GM21723 (cell line): ENCODE measurements at regions not wholly inside any gene's neighbourhood (a gene's known extent, or its start where the extent isn't known, plus 50 kb on each side); places are given as distances from the start of the nearest gene placed in this dataset.
A peak's percentile ranks its signal among the peaks of the same experiment; 100 is the strongest.

Experiments used
- ATAC-seq: cut with Tn5 transposase; IDR thresholded peaks from one replicate; pipeline ENCODE4 v1.9.1; 2021; ENCODE audit warnings: mild to moderate bottlenecking, moderate library complexity; ENCODE audit not compliant: unreplicated experiment

DNA sequence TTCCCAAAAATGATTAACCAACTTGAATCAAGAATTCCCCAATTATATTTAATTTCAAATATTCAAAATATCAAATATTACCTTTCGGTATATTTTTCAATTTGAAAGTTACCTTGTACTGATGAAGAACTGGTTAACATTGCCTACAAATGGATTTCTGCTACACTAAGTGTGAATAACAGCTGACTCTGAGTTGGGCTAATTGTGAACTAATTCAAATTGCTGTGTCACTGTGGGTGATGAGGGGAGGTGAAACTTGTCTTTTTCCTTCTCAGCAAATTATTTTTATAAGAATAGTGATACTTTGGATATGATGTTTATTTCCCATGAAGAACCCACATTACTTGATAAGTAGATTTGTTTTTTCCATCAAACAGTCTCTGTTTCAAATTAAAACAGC, 103.4 kb upstream of the RPS23 start:
- no peak for ATAC-seq

DNA sequence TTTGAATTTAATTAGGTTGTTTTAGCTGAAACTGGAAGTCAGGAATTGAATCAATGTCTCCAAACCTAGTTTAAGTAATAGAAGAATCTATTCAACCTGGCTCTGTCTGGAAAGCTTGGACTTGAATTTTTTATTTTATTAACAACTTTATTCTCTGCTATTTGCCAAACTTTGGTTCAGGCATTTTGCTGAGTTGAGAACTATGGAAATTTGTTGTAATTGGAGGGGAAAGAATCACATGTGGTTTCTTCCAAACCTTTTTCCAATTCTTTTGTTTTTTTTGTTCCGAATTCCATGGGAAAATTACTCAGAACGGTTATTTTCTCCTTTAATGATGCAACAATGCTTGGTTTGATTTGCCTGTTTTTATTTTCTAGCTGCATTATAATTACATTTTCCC, 98.2 kb upstream of the RPS23 start:
- ATAC-seq, result no peak

DNA sequence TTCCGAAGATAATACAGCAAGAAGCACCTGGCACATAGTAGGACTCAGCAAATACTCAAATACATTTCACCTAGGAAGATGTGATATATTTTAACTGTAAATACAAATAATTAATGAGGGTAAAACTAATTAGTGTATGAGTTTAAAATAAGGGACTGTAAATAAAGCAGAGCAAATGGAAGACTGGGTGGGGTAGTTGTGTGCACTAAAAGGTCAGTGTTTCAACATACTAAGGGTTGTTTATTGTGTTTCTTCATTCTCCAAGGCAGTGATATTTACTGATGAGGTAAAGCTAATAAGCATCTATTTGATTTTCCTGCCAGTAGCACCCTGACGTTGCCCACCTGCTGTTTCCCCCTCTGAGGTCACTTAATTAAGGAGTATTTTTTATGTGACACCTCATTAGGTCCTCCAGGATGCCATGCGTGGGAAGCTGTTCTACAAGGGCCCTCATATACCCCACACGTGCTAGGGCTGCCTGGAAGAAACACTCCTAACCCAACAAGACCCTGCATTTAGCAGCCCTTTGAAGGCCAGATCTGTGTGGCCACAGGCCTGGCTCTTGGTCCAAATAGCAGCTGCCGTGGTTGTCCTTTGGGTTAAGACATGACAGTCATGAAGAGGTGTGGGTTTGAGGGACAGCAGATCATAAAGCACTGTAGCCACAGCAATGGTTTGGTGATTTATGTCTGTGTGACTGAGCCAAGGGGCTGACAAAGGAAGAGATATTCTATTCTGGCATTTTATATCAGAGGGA, 97.5 kb upstream of the RPS23 start:
- no peak for ATAC-seq

DNA sequence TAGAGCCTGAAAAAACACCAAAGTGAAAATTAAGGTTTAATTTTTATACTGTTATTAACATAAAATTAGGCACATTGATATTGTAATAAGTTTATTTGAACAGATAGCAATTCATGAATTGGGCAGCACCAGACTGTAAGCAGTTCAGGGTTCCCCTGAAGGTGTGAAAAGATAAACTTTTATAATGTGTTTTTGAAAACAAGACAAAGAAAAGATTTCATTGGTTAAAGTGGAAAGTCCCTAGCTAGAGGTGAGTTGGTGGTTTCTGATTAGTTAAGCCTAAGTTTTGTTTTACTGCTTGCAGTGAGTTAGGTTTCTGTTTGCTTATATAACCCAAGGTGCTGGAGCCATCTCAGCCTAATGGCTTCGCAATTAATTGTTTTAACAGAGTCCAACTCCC, 96.5 kb upstream of the RPS23 start:
- no peak for ATAC-seq

DNA sequence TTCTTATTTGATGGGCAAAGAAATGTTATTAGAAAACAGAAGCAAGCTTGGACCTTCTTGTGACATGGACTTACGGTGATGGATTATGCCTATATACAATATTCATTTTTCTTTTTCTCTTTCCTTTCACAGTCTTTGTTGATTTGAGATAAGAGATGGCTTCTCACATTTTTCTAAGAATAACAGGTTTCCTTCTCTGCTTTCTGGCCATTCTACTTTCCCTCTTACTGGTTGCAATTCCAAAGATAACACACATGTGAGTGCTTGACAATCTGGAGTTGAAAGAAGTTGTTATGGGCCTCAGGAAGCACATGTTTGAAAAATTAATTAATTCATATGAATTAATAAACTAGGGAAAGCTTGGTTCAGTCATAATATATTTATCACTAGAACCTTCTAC, 89.8 kb upstream of the RPS23 start:
- no peak for ATAC-seq

DNA sequence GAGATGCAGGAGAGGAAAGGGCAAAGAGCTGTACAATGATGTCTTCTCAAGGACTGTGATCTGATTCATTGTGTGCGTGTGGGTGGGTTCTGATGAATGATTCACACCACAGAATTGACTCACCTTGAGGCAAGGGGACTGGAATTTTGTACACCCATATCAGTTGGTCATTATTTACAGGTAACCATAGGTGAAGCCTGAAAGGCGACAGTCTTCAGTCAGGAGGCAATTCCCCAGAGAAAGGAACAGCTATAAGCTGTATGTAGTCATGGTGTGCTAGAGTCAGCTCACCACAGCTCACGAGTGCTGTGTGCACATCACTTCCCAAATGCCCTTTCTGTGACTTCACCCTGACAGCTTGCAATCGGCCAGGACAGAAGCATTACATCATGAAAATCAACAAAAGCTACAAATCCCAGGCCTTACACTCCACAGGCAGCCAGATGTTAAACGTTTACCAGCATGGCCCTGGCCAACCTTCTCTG, 87.6 kb upstream of the RPS23 start:
- ATAC-seq, result no peak

DNA sequence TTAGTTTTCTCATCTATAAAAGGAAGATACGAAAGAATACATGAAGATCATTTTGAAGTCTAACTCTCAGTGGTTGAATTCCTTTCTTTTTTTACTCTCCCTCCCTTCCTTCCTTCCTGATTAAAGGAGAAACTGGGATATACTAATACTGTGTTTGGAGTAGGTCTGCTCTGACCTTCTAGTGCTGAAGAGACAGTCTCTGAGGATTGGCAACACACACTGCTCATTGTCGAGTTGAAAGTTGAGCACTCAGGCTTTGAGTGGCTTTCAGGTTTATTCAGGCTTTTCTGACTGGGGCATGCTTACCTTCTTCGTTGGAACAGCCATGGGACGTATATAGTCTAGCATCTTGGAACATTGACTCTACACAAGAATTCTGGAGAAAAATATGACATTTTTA, 86.9 kb upstream of the RPS23 start:
- ATAC-seq, result no peak

DNA sequence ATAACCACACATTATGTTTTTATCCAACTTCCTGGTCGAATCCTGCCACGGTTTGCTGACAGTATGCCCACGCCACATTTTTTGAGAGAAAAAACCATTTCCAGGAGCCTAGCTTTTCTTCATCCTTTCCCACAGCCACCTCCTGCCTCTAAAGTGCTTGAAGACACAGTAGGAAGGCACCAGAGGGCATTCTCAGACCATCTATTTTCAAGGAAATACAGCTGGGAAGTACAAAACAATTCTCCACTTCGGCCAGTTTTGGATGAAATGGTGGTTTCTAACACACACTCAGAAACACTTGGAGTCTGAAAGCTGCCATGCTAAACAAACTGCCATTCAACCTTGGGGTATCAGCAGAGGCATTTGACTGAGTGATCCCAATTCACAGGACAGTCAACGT, 86.3 kb upstream of the RPS23 start:
- no peak for ATAC-seq

DNA sequence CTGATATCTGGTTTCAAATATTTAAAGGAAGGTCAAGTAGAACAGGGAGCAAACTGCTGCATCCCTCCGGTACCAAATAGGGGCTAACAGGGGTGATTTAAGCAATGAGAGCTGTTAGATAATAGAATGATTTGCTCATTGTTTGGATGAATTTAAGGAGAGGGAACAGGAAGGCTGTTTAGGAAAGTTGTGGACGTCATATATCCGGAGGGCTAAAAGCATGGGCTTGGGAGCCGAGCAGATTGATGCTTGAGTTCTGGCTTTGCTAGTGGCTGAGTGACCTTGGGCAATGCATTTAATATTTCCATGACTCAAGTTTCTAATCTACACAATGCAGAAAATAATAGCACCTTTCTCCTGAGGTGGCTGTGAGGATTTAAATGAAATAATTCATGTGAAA, 85.4 kb upstream of the RPS23 start:
- ATAC-seq, result no peak

DNA sequence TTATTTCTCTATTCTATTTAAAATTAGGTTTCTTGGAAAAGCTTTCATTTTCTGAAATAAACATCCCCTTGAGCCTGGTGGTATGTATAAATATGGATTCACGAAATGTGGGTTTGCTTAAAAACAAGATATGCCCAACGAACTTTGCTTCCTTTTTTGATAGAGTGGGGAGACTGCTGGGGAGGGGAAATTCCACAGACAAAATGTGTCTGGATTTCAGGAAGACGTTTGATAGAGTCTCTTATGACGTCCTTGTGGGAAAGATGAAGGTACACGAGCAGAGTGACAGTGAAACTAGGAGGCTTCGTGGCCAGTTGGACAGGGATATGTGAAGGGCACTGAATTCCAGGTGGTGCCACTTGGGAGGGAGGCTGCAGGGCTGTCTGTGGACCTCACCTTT, 84.5 kb upstream of the RPS23 start:
- ATAC-seq, result no peak

DNA sequence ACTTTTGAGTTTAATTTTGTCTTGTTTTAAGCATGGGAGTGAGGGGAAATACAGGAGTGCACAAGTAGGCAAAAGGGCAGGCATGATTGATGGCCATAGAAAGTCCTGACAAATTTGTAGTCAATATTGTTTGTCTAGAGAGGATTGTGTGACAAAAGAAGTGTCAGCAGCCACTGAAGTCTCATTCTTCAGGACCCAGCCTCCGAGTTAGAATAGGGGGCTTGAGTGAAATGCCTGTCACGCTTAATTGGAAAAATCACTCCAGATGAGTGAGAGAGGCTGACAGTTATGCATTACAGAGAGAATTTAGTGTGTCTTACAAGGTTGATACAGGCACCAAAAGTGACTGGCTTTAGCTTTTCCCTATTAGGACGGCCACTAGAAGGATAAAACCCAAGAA, 81.9 kb upstream of the RPS23 start:
- no peak for ATAC-seq

DNA sequence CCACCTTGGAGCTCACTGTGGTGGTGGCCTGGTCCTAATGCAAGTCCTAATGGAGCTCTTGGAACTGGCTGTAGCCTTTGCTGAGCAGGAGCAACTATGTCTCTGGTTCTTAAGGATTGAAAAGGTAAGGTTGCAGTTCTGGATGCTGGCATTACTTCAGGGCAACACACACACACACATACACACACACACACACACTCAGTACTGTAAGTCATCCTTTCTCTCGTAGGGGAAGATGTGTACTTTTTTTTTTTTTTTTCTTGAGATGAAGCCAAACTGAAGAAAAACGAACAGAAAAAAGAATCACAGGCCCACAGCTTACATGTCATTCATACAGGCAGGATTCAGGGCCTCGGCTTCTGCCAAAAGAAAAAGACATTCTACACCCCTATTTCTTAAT, 81.1 kb upstream of the RPS23 start:
- ATAC-seq, result no peak

DNA sequence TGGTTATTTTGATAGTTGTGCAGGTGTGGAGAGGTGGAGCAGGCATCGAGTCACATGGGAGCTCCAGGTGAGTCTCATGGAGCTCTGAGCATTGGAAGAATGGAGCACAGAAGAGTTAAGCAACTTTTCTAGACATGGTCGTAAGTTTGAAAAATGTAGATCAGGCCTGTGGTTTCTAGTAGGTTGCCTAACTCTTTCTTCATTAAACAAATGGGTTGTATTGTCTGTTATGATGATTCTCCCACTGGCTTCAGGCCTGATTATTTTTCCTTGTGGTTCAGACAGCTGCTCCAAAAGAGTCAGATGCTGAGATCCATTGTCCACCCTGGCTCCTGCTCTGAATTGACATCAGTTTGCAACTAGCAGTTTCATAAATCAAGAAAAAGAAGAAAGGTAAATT, 80.3 kb upstream of the RPS23 start:
- no peak for ATAC-seq

DNA sequence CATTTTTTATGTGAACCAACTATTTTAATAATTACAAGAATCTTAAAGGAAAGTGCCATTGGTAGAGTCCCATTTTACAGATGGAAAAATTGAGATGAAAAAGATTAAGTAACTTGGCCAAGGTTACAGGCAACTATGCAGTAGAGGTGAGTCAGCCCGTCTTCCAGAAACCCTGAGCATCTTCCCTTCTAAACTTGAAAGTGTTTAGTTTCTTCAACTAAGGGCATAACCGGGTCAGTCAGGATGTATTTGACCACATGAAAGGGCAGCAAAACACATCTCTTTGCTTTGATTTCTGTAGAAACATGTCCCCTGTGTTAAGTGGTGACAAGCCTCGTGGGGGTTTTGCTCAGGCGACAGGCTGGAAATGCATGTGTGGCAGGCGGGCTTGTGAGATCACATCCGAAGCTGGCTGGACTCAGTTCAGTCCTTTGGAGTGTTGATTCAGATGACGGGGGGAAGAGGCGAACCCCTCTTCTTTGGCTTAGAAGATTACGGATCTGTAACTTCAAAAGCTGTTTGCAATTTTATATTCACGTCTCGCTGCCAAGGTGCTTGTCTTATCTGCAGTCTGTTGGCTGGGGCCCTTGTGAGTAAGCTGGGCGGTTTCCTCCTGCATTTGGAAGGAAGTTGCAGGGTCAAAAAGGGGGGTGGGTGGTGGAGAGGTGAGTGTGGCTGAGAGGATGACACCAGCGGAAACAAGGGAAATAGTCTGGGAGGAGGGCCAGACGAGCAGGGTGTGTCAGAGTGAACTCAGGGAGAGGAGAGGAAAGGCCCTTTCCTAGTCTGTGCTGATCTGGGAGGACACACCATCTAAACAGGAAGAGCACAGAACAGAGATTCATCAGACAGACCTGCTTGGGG, 78.9 kb upstream of the RPS23 start:
- no peak for ATAC-seq

DNA sequence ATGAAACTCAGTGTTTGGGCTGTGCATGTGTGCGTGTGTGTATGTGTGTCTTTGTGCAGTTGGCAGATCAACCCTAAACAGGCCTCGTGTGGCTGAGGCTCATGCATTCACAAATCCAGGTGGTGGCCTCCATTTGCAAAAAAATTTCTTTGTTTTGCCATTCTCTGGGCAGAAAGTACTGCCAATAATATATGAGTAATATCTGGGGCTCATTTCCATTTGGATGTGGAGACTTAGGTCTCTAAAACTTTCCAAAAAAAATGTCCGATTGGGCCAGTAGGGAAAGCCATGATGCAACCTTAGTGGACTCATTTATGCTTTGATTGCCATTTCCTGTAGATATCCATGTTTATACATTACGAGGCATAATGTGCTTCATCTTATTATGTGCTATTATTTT, 77.9 kb upstream of the RPS23 start:
- ATAC-seq, result no peak

DNA sequence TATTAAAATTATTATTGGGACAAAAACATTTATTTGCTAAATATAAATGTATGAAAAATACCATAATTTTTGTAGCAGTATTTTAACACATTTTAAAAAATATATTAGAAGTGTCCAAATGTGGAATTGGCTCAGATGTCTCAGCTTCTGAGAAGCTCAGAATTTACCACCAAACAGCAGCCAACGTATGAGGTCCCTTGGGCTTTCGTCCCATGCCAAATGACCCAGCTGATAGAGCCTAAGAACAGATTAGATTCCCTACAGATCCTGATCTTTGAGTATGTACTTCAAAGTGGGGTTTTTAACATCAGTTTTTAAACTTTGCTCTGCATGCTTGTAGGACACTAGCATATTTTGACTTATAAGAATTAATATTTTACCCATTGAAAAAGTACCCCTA, 77.3 kb upstream of the RPS23 start:
- ATAC-seq, result no peak

DNA sequence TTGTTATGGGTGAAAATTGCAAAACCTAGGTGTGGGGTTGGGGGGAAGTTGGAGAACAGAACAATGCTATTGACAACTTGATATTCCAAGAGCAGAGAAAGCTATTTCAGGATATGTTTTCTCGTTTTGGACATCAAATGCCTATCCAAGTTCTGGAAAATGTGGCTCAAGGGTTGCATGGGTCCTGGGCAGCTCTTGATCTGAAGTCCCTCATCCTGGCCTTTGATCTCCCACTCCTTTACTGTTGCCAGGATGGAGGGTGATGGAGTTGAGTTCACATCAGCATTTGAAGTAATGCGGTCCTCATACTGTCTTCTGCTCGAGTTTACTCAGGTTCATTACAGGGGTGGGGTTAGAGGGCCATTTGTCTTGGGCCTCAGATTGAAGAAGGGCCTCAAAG, 76.9 kb upstream of the RPS23 start:
- no peak for ATAC-seq

DNA sequence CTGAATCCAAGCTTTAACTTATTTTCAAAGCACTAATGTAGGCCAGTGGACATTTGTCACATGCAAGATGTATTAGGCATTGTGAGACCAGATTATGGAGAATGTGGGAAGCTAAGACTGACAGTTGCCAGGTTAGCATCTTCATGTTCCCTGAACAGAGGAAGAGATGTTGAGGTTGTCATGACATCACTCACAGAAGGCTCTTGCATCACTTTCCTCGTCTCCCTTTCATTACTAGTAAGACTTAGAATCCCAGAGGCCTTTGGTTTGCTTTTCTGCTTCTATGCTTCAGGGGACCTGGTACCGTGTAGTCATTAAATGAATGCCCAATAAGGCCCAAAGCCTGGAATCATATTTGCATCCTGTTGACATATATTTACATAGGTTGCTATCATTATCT, 76.4 kb upstream of the RPS23 start:
- no peak for ATAC-seq

DNA sequence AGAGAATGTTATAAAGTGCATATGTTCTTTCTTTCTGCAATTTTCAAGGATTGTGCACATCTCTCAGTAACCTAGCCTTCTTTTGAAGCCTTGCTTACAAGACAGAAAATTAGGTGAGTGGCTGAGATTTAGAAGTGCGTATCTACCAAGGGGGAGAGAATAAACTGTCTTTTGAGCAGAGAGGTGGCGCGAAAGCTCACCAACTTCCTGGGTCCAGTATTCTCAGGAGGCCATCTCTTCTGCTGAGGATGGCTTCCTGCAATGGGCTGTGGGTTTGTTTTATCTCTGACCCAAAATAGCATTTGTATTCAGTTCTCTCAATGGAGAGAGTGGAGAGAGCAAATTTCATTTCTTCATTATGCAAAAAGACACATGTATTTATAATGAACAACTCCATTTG, 75.4 kb upstream of the RPS23 start:
- ATAC-seq, result no peak

DNA sequence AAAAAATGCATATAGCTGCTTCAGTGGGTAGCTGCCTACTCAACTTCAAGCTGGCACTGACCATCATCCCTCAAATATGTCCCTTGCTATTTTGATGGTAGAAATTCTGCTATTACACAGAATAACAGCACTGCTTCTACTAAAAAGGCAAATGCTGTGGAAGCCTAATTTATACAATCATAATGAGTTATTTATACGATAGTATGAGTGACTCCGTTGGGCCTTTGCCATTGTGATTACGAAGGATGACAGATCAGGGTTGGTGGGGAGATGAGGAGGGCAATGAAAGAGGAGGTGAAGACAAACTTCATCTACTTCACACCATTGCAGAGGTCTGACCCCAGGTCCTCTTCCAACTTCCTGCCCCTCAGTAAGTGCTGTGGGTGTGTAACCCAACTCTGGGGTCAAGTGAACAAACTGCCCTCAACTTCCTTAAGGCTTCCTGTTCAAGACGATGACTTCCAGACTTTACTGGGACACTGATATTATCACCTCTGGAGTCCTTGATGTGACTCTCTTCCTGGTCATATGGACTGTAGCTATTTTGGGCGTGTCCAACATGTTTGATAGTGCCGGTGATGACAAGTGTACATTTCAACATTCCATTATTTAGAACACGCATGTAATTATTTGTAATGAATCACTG, 74.1 kb upstream of the RPS23 start:
- ATAC-seq, result peak; percentile 9

DNA sequence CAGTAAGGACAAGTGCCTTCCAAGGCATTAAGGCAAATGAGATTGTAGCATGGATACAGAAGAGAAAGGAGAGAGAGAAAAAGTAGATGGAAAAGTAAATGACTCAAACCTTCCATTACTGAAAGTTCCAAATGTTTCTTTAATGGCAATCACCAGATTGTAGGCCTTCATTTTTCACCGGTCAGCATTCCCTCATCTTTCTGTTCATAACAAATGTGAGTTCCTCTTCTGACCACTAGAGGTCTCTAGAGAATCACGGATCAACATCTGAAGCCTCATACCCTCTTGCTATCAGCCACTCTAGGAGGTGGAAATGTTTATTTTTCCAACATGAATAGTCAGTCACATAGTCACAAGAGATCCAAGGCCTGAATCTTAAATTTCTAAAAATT, 73.6 kb upstream of the RPS23 start:
- ATAC-seq, result peak; percentile 86

DNA sequence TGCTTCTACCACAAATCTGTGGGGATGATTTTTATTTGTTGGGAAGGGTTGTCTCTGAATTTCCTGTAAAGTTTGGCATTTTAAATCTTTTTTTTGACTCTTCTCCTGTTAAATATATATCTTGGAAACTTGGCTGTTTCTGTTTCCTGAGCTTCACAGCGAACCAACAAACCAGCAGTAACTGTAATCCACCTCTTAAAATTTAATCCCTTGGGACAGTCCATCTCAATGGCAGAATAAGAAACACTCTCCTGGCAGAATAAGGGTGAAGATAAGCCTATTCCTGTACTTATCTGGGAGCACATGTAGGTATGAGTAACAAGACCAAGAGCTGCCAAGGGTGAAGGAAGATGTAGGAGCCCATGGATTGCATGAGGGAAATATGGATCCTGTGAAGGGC, 73.1 kb upstream of the RPS23 start:
- ATAC-seq, result no peak
